CD14-positive monocyte (primary cell): ENCODE measurements at regions not wholly inside any gene's neighbourhood (a gene's known extent, or its start where the extent isn't known, plus 50 kb on each side); places are given as distances from the start of the nearest gene placed in this dataset.

Experiments
- DNase-seq, 3 donors: peaks; one replicate each; pipeline ENCODE4 v3.0.0-alpha.2; 2011 to 2022
- H2AFZ ChIP-seq: 2 replicates; pipeline ENCODE4 v1.6.0; 2012; ENCODE audit warnings: mild to moderate bottlenecking, low read depth, low read length, inconsistent platforms; ENCODE audit not compliant: insufficient read depth, poor library complexity, severe bottlenecking
- H3K27ac ChIP-seq, 2 donors: 1 replicate in 1 of 2; 2 replicates in 1 of 2; pipeline ENCODE4 v1.5.1; 2012 to 2013; ENCODE audit warnings: low read length in 2 of 2, control low read depth in 1 of 2, inconsistent platforms in 1 of 2, low read depth in 1 of 2, mild to moderate bottlenecking in 1 of 2
- H3K27me3 ChIP-seq, 2 donors: one replicate each; pipeline versions ENCODE4 v1.6.0 to v1.6.1; 2011 to 2013; ENCODE audit warnings: low read length in 2 of 2; ENCODE audit not compliant: control insufficient read depth in 2 of 2, insufficient read depth in 2 of 2
- H3K36me3 ChIP-seq, 2 donors: replicated peaks in 1 of 2; 1 replicate in 1 of 2; 2 replicates in 1 of 2; pipeline versions ENCODE4 v1.5.1 to v1.6.1; 2012 to 2013; ENCODE audit warnings: low read length in 2 of 2, control low read depth in 1 of 2, inconsistent platforms in 1 of 2, mild to moderate bottlenecking in 1 of 2; ENCODE audit not compliant: insufficient read depth in 2 of 2, control insufficient read depth in 1 of 2
- H3K4me1 ChIP-seq, 2 donors: 1 replicate in 1 of 2; 2 replicates in 1 of 2; pipeline versions ENCODE4 v1.5.1 to v1.6.1; 2012 to 2013; ENCODE audit warnings: low read length in 2 of 2, control low read depth in 1 of 2, inconsistent platforms in 1 of 2, mild to moderate bottlenecking in 1 of 2, moderate library complexity in 1 of 2; ENCODE audit not compliant: insufficient read depth in 2 of 2, control insufficient read depth in 1 of 2
- H3K4me2 ChIP-seq: replicated peaks from 2 replicates; pipeline ENCODE3; 2012; ENCODE audit warnings: low read length, moderate library complexity, mild to moderate bottlenecking; ENCODE audit not compliant: poor library complexity, severe bottlenecking; ENCODE audit errors: extremely low read depth
- H3K4me3 ChIP-seq, 3 experiments: fragments of 200-600 bp in 1 of 3; sonication (generic) in 1 of 3; replicated peaks in 1 of 3; 1 replicate in 2 of 3; 2 replicates in 1 of 3; pipeline ENCODE4 v1.5.1; 2011 to 2013; ENCODE audit warnings: low read length in 3 of 3, mild to moderate bottlenecking in 3 of 3, control low read depth in 2 of 3, low read depth in 2 of 3, inconsistent platforms in 1 of 3, moderate library complexity in 1 of 3
- H3K79me2 ChIP-seq: 2 replicates; pipeline ENCODE4 v1.6.0; 2012; ENCODE audit warnings: mild to moderate bottlenecking, control low read depth, inconsistent platforms, low read length, moderate library complexity; ENCODE audit not compliant: insufficient read depth
- H3K9ac ChIP-seq: 2 replicates; pipeline ENCODE4 v1.6.0; 2017; ENCODE audit warnings: low read length, mild to moderate bottlenecking; ENCODE audit not compliant: insufficient read depth, poor library complexity, severe bottlenecking
- H3K9me3 ChIP-seq, 2 donors: replicated peaks in 1 of 2; 1 replicate in 1 of 2; 2 replicates in 1 of 2; pipeline versions ENCODE4 v1.5.1 to v1.6.1; 2012 to 2013; ENCODE audit warnings: low read length in 2 of 2, control low read depth in 1 of 2; ENCODE audit not compliant: control insufficient read depth in 1 of 2, insufficient read depth in 1 of 2
- H4K20me1 ChIP-seq: 2 replicates; pipeline ENCODE4 v1.6.0; 2012; ENCODE audit warnings: mild to moderate bottlenecking, low read length, control low read depth, moderate library complexity; ENCODE audit not compliant: insufficient read depth
- H3K27ac Mint-ChIP-seq, 7 donors: one replicate each; pipeline ENCODE4 v1.8.0; 2020; ENCODE audit warnings: mild to moderate bottlenecking in 7 of 7, mixed read lengths in 7 of 7, moderate library complexity in 6 of 7, inconsistent platforms in 2 of 7
- H3K27me3 Mint-ChIP-seq, 3 donors: one replicate each; pipeline ENCODE4 v1.8.0; 2021 to 2022; ENCODE audit warnings: low read depth in 3 of 3, mild to moderate bottlenecking in 3 of 3, mixed read lengths in 3 of 3, moderate library complexity in 3 of 3, inconsistent platforms in 1 of 3
- H3K36me3 Mint-ChIP-seq, 2 donors: one replicate each; pipeline ENCODE4 v1.8.0; 2020; ENCODE audit warnings: mixed read lengths in 2 of 2, inconsistent platforms in 1 of 2, mild to moderate bottlenecking in 1 of 2
- H3K4me1 Mint-ChIP-seq: one replicate; pipeline ENCODE4 v1.8.0; 2020; ENCODE audit warnings: mild to moderate bottlenecking, mixed read lengths
- H3K4me3 Mint-ChIP-seq, 2 donors: one replicate each; pipeline ENCODE4 v1.8.0; 2020; ENCODE audit warnings: mild to moderate bottlenecking in 2 of 2, mixed read lengths in 2 of 2, moderate library complexity in 1 of 2
- H3K9me3 Mint-ChIP-seq, 7 donors: one replicate each; pipeline ENCODE4 v1.8.0; 2020 to 2022; ENCODE audit warnings: mixed read lengths in 7 of 7, mild to moderate bottlenecking in 6 of 7, moderate library complexity in 6 of 7, inconsistent platforms in 2 of 7
- WGBS: methylation state at CpG from one replicate; pipeline ENCODE4 v1.1.5; 2013; ENCODE audit warnings: missing lambda C conversion rate; ENCODE audit not compliant: insufficient coverage; 5-methylcytosine and 5-hydroxymethylcytosine counted together
- intact Hi-C, 2 donors: fragments of 100-400 bp; cut with micrococcal nuclease; formaldehyde crosslinking; loops; one replicate each; pipeline versions ENCODE4 v1.15.0 to v1.15.1; 2023
- TF ChIP-seq, protein P1 (sequence below): fragments of 200-600 bp; IDR thresholded peaks from one replicate; pipeline ENCODE4 v1.8.0; 2022; ENCODE audit warnings: antibody characterized with exemption, mild to moderate bottlenecking

DNA sequence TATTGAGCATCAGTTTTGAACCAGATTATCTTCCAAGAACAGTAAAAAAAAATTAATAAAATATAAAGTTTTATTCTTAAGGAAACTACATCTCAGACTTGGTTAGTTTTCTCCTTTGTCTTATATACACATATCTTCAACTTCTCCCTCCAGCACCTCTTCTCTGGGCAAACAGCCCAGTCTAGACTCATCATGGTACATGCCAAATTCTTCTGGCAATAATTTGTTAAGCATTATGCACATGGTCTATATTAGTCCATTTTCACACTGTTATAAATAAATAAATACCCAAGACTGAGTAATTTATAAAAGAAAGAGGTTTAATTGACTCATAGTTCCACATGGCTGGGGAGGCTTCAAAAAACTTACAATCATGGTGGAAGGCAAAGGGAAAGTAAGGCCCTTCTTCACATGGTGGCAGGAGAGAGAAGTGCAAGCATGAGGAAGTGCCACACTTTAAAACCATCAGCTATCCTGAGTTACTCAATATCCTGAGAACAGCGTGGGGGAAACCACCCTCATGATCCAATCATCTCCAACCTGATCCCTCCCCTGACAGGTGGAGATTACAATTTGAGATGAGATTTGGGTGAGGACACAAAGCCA lies 108.7 kb upstream of the RNPC3 start:
- H3K4me3 Mint-ChIP-seq, result no peak overlapping the region
- H3K27ac ChIP-seq, result no peak overlapping the region
- H3K79me2 ChIP-seq, result no peaks in the 10 kb centered on the region
- peaks cover 0 to 6% (median 2%) of the 10 kb centered on the region in 7 donors for H3K9me3 Mint-ChIP-seq
- no CpG with 5 or more reads among the region's 1 CpG for WGBS
- no peaks in the 10 kb centered on the region for H3K4me1 ChIP-seq
- no peaks in the 10 kb centered on the region for H3K27me3 ChIP-seq
- H3K4me2 ChIP-seq, result no peak overlapping the region
- no peaks in the 10 kb centered on the region for H4K20me1 ChIP-seq
- H3K9me3 ChIP-seq, result peaks cover 0 to 2% of the 10 kb centered on the region in 2 donors
- no peak overlapping the region for H3K4me3 ChIP-seq
- H3K36me3 ChIP-seq, result no peaks in the 10 kb centered on the region
- H3K27me3 Mint-ChIP-seq, result no peaks in the 10 kb centered on the region
- H2AFZ ChIP-seq, result no peak overlapping the region
- no peak for DNase-seq
- no peaks in the 10 kb centered on the region for H3K36me3 Mint-ChIP-seq
- no peaks in the 10 kb centered on the region for H3K4me1 Mint-ChIP-seq
- H3K9ac ChIP-seq, result no peak overlapping the region
- TF ChIP-seq, protein P1, sequence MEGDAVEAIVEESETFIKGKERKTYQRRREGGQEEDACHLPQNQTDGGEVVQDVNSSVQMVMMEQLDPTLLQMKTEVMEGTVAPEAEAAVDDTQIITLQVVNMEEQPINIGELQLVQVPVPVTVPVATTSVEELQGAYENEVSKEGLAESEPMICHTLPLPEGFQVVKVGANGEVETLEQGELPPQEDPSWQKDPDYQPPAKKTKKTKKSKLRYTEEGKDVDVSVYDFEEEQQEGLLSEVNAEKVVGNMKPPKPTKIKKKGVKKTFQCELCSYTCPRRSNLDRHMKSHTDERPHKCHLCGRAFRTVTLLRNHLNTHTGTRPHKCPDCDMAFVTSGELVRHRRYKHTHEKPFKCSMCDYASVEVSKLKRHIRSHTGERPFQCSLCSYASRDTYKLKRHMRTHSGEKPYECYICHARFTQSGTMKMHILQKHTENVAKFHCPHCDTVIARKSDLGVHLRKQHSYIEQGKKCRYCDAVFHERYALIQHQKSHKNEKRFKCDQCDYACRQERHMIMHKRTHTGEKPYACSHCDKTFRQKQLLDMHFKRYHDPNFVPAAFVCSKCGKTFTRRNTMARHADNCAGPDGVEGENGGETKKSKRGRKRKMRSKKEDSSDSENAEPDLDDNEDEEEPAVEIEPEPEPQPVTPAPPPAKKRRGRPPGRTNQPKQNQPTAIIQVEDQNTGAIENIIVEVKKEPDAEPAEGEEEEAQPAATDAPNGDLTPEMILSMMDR, result no peak
- H3K27ac Mint-ChIP-seq, result no peak overlapping the region
- intact Hi-C loops, result no loop called here

DNA sequence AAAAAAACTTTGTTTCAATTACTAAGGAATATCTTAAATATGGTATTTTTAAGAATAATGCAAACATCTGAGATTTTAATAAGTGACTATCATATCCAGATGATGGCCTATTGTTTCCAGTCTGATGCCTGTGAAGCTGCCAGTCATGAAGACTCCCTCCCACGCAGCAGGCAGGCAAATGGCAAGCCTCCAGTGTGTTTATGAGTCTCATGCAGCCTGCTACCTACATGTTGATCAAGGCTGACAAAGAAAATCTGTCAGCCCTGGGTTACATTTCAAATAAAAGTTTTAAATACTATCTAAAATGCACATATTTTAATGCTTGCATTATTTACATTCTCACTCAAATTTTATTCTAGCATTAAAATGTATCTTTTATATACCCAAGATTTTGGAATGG lies 137.6 kb upstream of the RNPC3 start:
- H3K4me2 ChIP-seq, result no peak overlapping the region
- no peaks in the 10 kb centered on the region for H3K4me1 ChIP-seq
- Mint-ChIP-seq H3K36me3 (no peaks in the 10 kb centered on the region), H3K27me3 (no peaks in the 10 kb centered on the region), H3K4me1 (no peaks in the 10 kb centered on the region), H3K4me3 (no peak overlapping the region), H3K9me3 (peaks cover 0 to 5% (median 3%) of the 10 kb centered on the region in 7 donors), H3K27ac (no peak overlapping the region)
- no peak overlapping the region for H3K9ac ChIP-seq
- no peaks in the 10 kb centered on the region for H4K20me1 ChIP-seq
- H2AFZ ChIP-seq, result no peak overlapping the region
- no peak overlapping the region for H3K4me3 ChIP-seq
- no peak for DNase-seq
- no peaks in the 10 kb centered on the region for H3K79me2 ChIP-seq
- no peak overlapping the region for H3K27ac ChIP-seq
- TF ChIP-seq, protein P1, result no peak
- no peaks in the 10 kb centered on the region for H3K27me3 ChIP-seq
- intact Hi-C loops, result no loop called here
- 83% methylated on average over 1 of the region's 1 CpG for WGBS
- H3K36me3 ChIP-seq, result no peaks in the 10 kb centered on the region
- H3K9me3 ChIP-seq, result no peaks in the 10 kb centered on the region
